IPS-15b (cell line): ENCODE measurements at regions not wholly inside any gene's neighbourhood (a gene's known extent, or its start where the extent isn't known, plus 50 kb on each side); places are given as distances from the start of the nearest gene placed in this dataset.

Experiments used
- H3K27me3 ChIP-seq: one replicate; pipeline ENCODE4 v1.6.1; 2013; ENCODE audit warnings: low read length; ENCODE audit not compliant: control insufficient read depth, insufficient read depth
- H3K36me3 ChIP-seq: one replicate; pipeline ENCODE4 v1.6.1; 2013; ENCODE audit warnings: low read length; ENCODE audit not compliant: control insufficient read depth, insufficient read depth
- H3K4me1 ChIP-seq: one replicate; pipeline ENCODE4 v1.6.1; 2013; ENCODE audit warnings: mild to moderate bottlenecking, low read length; ENCODE audit not compliant: control insufficient read depth, insufficient read depth
- H3K4me3 ChIP-seq: one replicate; pipeline ENCODE4 v1.5.1; 2013; ENCODE audit warnings: low read depth, low read length
- H3K9ac ChIP-seq: one replicate; pipeline ENCODE4 v1.6.1; 2013; ENCODE audit warnings: low read depth, mild to moderate bottlenecking, low read length
- H3K9me3 ChIP-seq: one replicate; pipeline ENCODE4 v1.6.1; 2013; ENCODE audit warnings: mild to moderate bottlenecking, low read length; ENCODE audit not compliant: control insufficient read depth, insufficient read depth

GRCh38 chr22:27171212-27171611, 513.8 kb downstream of the MIAT start:
- no peak overlapping the region for H3K9ac ChIP-seq
- no peaks in the 10 kb centered on the region for H3K9me3 ChIP-seq
- H3K36me3 ChIP-seq = no peaks in the 10 kb centered on the region
- no peak overlapping the region for H3K4me3 ChIP-seq
- peaks cover 12% of the 10 kb centered on the region for H3K4me1 ChIP-seq
- peaks cover 3% of the 10 kb centered on the region for H3K27me3 ChIP-seq

- H3K36me3 ChIP-seq = no peaks in the 10 kb centered on the region
- H3K4me3 ChIP-seq = no peak overlapping the region
Observed at GRCh38 chr22:27173530-27173929, 516.1 kb downstream of the MIAT start.

GRCh38 chr22:27175021-27175838, 517.8 kb downstream of the MIAT start:
- Histone ChIP-seq H3K9me3 (no peaks in the 10 kb centered on the region), H3K4me1 (peaks cover 12% of the 10 kb centered on the region), H3K36me3 (no peaks in the 10 kb centered on the region), H3K9ac (no peak overlapping the region), H3K27me3 (peaks cover 6% of the 10 kb centered on the region), H3K4me3 (no peak overlapping the region)

More at GRCh38 chr22:27173530-27173929, 516.1 kb downstream of the MIAT start:
- no peak overlapping the region for H3K9ac ChIP-seq
- no peaks in the 10 kb centered on the region for H3K27me3 ChIP-seq
- no peaks in the 10 kb centered on the region for H3K9me3 ChIP-seq
- H3K4me1 ChIP-seq = peaks cover 12% of the 10 kb centered on the region

GRCh38 chr22:27175974-27176373, 518.6 kb downstream of the MIAT start:
- Histone ChIP-seq H3K9ac (no peak overlapping the region), H3K4me1 (peaks cover 12% of the 10 kb centered on the region), H3K36me3 (no peaks in the 10 kb centered on the region), H3K9me3 (no peaks in the 10 kb centered on the region), H3K27me3 (peaks cover 6% of the 10 kb centered on the region), H3K4me3 (no peak overlapping the region)

GRCh38 chr22:27179161-27179560, 521.8 kb downstream of the MIAT start:
- H3K27me3 ChIP-seq = peaks cover 6% of the 10 kb centered on the region
- H3K4me3 ChIP-seq = no peak overlapping the region
- peaks cover 12% of the 10 kb centered on the region for H3K4me1 ChIP-seq
- H3K9me3 ChIP-seq = no peaks in the 10 kb centered on the region
- H3K9ac ChIP-seq = no peak overlapping the region
- no peaks in the 10 kb centered on the region for H3K36me3 ChIP-seq

- Histone ChIP-seq H3K36me3 (no peaks in the 10 kb centered on the region), H3K9me3 (no peaks in the 10 kb centered on the region), H3K9ac (no peak overlapping the region), H3K27me3 (peaks cover 6% of the 10 kb centered on the region), H3K4me3 (no peak overlapping the region), H3K4me1 (no peaks in the 10 kb centered on the region)
Observed at GRCh38 chr22:27181537-27181936, 524.1 kb downstream of the MIAT start.

- Histone ChIP-seq H3K36me3 (no peaks in the 10 kb centered on the region), H3K4me3 (no peak overlapping the region), H3K9ac (no peak overlapping the region), H3K27me3 (peaks cover 6% of the 10 kb centered on the region), H3K4me1 (peaks cover 6% of the 10 kb centered on the region), H3K9me3 (no peaks in the 10 kb centered on the region)
Observed at GRCh38 chr22:27183474-27183873, 526.1 kb downstream of the MIAT start.

GRCh38 chr22:27185099-27185709, 527.8 kb downstream of the MIAT start:
- H3K27me3 ChIP-seq = no peaks in the 10 kb centered on the region
- H3K4me1 ChIP-seq = peaks cover 6% of the 10 kb centered on the region
- no peaks in the 10 kb centered on the region for H3K36me3 ChIP-seq
- H3K9ac ChIP-seq = no peak overlapping the region
- no peak overlapping the region for H3K4me3 ChIP-seq
- no peaks in the 10 kb centered on the region for H3K9me3 ChIP-seq

GRCh38 chr22:27185760-27186302, 528.4 kb downstream of the MIAT start:
- H3K9me3 ChIP-seq = no peaks in the 10 kb centered on the region
- H3K9ac ChIP-seq = no peak overlapping the region
- H3K36me3 ChIP-seq = no peaks in the 10 kb centered on the region
- H3K4me1 ChIP-seq = peaks cover 6% of the 10 kb centered on the region
- H3K27me3 ChIP-seq = no peaks in the 10 kb centered on the region
- no peak overlapping the region for H3K4me3 ChIP-seq

GRCh38 chr22:27186643-27187042, 529.3 kb downstream of the MIAT start:
- Histone ChIP-seq H3K9ac (no peak overlapping the region), H3K9me3 (no peaks in the 10 kb centered on the region), H3K27me3 (no peaks in the 10 kb centered on the region), H3K4me1 (peaks cover 6% of the 10 kb centered on the region), H3K36me3 (no peaks in the 10 kb centered on the region), H3K4me3 (no peak overlapping the region)

- peaks cover under 1% of the 10 kb centered on the region for H3K4me1 ChIP-seq
- no peaks in the 10 kb centered on the region for H3K27me3 ChIP-seq
- H3K9me3 ChIP-seq = no peaks in the 10 kb centered on the region
- H3K36me3 ChIP-seq = no peaks in the 10 kb centered on the region
- H3K4me3 ChIP-seq = no peak overlapping the region
- no peak overlapping the region for H3K9ac ChIP-seq
Observed at GRCh38 chr22:27192135-27192829, 534.9 kb downstream of the MIAT start.
